ENCODE measurements at regions not wholly inside any gene's neighbourhood (a gene's known extent, or its start where the extent isn't known, plus 50 kb on each side); places are given as distances from the start of the nearest gene placed in this dataset.

DNA sequence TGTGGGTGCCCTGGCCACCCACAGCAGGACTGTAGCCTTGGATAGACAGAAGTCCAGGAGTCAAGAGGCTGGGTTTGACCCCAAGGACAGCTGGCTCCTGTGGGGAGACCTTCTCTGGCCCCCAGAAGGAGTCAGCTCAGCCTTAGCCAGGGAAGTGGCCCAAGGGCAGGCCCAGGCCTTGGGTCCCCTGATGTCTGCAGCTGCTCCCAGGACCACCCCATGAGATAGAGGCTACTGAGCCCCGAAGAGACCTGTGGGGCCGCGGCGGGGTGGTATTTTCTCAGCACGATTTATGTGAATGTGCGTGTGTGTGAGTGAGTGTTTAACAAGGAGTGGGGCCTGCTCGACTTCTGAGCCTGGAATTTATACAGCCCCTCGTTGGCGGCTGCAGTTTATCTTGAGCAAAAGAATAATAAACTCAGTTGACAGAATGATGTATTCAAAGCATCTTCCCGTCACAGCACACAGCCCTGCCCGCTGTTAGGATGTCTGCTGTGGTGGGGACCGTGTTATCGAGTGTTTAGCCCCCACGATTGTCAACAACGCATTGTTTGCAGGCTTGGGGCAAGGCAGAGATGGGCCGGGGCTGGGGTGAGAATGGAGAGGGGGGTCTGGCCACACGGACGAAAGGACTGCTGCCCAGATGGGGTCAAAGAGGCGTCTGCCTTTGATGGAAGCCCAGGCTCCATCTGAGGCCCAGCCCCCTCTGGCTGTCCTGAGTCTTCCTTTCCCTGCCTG lies 163.3 kb downstream of the VEGFA start:
- Histone ChIP-seq H4K20me1 (ENCODE audit: insufficient read depth, poor library complexity, severe bottlenecking) (no peaks in the 10 kb centered on the region), H3K79me2 (no peaks in the 10 kb centered on the region), H3K36me3 (replicated peaks; ENCODE audit: insufficient read depth, low read depth) (no peaks in the 10 kb centered on the region), H3K27me3 (no peaks in the 10 kb centered on the region), H3K4me3 (no peak overlapping the region), H3K4me2 (peak overlapping the region; percentile 33), H2AFZ (no peak overlapping the region), H3K9me2 (replicated peaks; ENCODE audit: insufficient read depth) (no peaks in the 10 kb centered on the region), H3K4me1 (ENCODE audit: insufficient read depth) (peaks cover 37% of the 10 kb centered on the region), H3K27ac (peak overlapping the region; percentile 91), H3K9me3 (ENCODE audit: low read depth) (no peaks in the 10 kb centered on the region)
- TF ChIP-seq EZH2 (IDR thresholded peaks at IDR 0.05; ENCODE audit: borderline replicate concordance): no peak
- TF ChIP-seq, protein P1, sequence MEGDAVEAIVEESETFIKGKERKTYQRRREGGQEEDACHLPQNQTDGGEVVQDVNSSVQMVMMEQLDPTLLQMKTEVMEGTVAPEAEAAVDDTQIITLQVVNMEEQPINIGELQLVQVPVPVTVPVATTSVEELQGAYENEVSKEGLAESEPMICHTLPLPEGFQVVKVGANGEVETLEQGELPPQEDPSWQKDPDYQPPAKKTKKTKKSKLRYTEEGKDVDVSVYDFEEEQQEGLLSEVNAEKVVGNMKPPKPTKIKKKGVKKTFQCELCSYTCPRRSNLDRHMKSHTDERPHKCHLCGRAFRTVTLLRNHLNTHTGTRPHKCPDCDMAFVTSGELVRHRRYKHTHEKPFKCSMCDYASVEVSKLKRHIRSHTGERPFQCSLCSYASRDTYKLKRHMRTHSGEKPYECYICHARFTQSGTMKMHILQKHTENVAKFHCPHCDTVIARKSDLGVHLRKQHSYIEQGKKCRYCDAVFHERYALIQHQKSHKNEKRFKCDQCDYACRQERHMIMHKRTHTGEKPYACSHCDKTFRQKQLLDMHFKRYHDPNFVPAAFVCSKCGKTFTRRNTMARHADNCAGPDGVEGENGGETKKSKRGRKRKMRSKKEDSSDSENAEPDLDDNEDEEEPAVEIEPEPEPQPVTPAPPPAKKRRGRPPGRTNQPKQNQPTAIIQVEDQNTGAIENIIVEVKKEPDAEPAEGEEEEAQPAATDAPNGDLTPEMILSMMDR (IDR thresholded peaks at IDR 0.05; ENCODE audit: poor library complexity): no peak
- TF ChIP-seq EZH2phosphoT487 (IDR thresholded peaks at IDR 0.05; ENCODE audit: low read depth, severe bottlenecking, unreplicated experiment): no peak
- DNase-seq (ENCODE audit: low spot score): peak; percentile 79
- 16% methylated on average over 19 of the region's 19 CpGs for WGBS (ENCODE audit: low lambda C conversion rate, missing lambda C conversion rate)

- H3K9me2 ChIP-seq (replicated peaks; ENCODE audit: insufficient read depth): no peaks in the 10 kb centered on the region
- no peak overlapping the region for H3K4me3 ChIP-seq
- H3K4me1 ChIP-seq (ENCODE audit: insufficient read depth): peaks cover 29% of the 10 kb centered on the region
- no peaks in the 10 kb centered on the region for H4K20me1 ChIP-seq (ENCODE audit: insufficient read depth, poor library complexity, severe bottlenecking)
- no peaks in the 10 kb centered on the region for H3K79me2 ChIP-seq
- H3K27ac ChIP-seq: peak overlapping the region; percentile 91
- WGBS (ENCODE audit: low lambda C conversion rate, missing lambda C conversion rate): 89% methylated on average over 13 of the region's 13 CpGs
- no peak overlapping the region for H2AFZ ChIP-seq
- peak overlapping the region; percentile 15 for H3K4me2 ChIP-seq
- H3K9me3 ChIP-seq (ENCODE audit: low read depth): no peaks in the 10 kb centered on the region
- no peaks in the 10 kb centered on the region for H3K36me3 ChIP-seq (replicated peaks; ENCODE audit: insufficient read depth, low read depth)
- TF ChIP-seq, protein P1 (IDR thresholded peaks at IDR 0.05; ENCODE audit: poor library complexity): no peak
- TF ChIP-seq EZH2phosphoT487 (IDR thresholded peaks at IDR 0.05; ENCODE audit: low read depth, severe bottlenecking, unreplicated experiment) (no peak), EZH2 (IDR thresholded peaks at IDR 0.05; ENCODE audit: borderline replicate concordance) (no peak)
- DNase-seq (ENCODE audit: low spot score): no peak
- H3K27me3 ChIP-seq: no peaks in the 10 kb centered on the region
These were observed 162.5 kb downstream of the VEGFA start for GRCh38 chr6:43932259-43933147.

DNA sequence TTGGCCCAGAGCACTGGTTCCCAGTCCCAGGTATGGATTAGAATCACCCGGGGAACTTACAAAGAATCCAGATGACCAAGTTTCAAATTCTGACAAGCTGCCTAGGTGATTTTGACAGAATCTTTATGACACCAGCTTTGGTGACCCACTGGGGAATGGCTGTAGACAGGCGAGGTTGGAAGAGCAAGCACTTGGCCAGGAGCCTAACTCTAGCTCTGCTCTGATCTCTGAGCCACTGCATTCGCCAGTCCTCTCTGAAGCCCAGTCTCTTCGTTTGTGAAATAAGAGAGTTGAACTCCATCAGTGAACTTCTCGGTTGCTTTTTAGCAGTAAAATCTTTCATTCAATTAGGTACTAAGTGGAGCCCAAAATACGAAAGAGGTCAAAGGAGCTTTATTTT lies 161.2 kb downstream of the VEGFA start:
- 85% methylated on average over 6 of the region's 6 CpGs for WGBS (ENCODE audit: low lambda C conversion rate, missing lambda C conversion rate)

More for the DNA sequence above, 161.2 kb downstream of the VEGFA start:
- Histone ChIP-seq H3K9me3 (ENCODE audit: low read depth) (no peaks in the 10 kb centered on the region), H3K27me3 (no peaks in the 10 kb centered on the region), H3K4me1 (ENCODE audit: insufficient read depth) (peaks cover 23% of the 10 kb centered on the region), H4K20me1 (ENCODE audit: insufficient read depth, poor library complexity, severe bottlenecking) (no peaks in the 10 kb centered on the region), H3K4me2 (no peak overlapping the region), H3K79me2 (no peaks in the 10 kb centered on the region), H2AFZ (no peak overlapping the region), H3K36me3 (replicated peaks; ENCODE audit: insufficient read depth, low read depth) (no peaks in the 10 kb centered on the region), H3K4me3 (no peak overlapping the region), H3K27ac (no peak overlapping the region), H3K9me2 (replicated peaks; ENCODE audit: insufficient read depth) (no peaks in the 10 kb centered on the region)
- TF ChIP-seq EZH2phosphoT487 (IDR thresholded peaks at IDR 0.05; ENCODE audit: low read depth, severe bottlenecking, unreplicated experiment): no peak
- TF ChIP-seq, protein P1 (IDR thresholded peaks at IDR 0.05; ENCODE audit: poor library complexity): no peak
- TF ChIP-seq EZH2 (IDR thresholded peaks at IDR 0.05; ENCODE audit: borderline replicate concordance): no peak
- no peak for DNase-seq (ENCODE audit: low spot score)

All from hepatocyte (in vitro differentiated cells).